Psoas muscle (tissue), 7 donors: ENCODE measurements at regions not wholly inside any gene's neighbourhood (a gene's known extent, or its start where the extent isn't known, plus 50 kb on each side); places are given as distances from the start of the nearest gene placed in this dataset.

Source experiments
- ATAC-seq, 4 donors: fragments of 200-7000 bp; cut with Tn5 transposase; one replicate each; pipeline ENCODE4 v1.9.1; 2020; ENCODE audit warnings: moderate library complexity in 3 of 4, mild to moderate bottlenecking in 2 of 4
- DNase-seq, 2 donors: peaks; one replicate each; pipeline ENCODE4 v3.0.0-alpha.2; 2020
- H3K27ac ChIP-seq: fragments of 200-600 bp; one replicate; pipeline ENCODE4 v1.8.0; 2022
- H3K27me3 ChIP-seq, 3 donors: fragments of 200-600 bp in 1 of 3; one replicate each; pipeline versions ENCODE4 v1.6.1 to v1.8.0; 2013 to 2022; ENCODE audit warnings: low read length in 2 of 3, mild to moderate bottlenecking in 2 of 3, moderate library complexity in 1 of 3; ENCODE audit not compliant: insufficient read depth in 3 of 3
- H3K36me3 ChIP-seq, 2 donors: fragments of 200-600 bp in 1 of 2; one replicate each; pipeline versions ENCODE4 v1.6.1 to v1.8.0; 2013 to 2022; ENCODE audit warnings: low read depth in 1 of 2, mild to moderate bottlenecking in 1 of 2, moderate library complexity in 1 of 2; ENCODE audit not compliant: insufficient read depth in 1 of 2
- H3K4me1 ChIP-seq: fragments of 200-600 bp; one replicate; pipeline ENCODE4 v1.8.0; 2022
- H3K4me3 ChIP-seq: fragments of 200-600 bp; one replicate; pipeline ENCODE4 v1.8.0; 2022; ENCODE audit warnings: mild to moderate bottlenecking
- H3K9me3 ChIP-seq: fragments of 200-600 bp; one replicate; pipeline ENCODE4 v1.8.0; 2022
- CTCF ChIP-seq: fragments of 200-600 bp; IDR thresholded peaks from one replicate; pipeline ENCODE4 v1.8.0; 2022; ENCODE audit warnings: antibody characterized with exemption
- WGBS, 3 donors: extraction: QIAGEN DNeasy Blood & Tissue Kit; methylation state at CpG; one replicate each; pipeline versions ENCODE4 v1.1.6 to v1.1.7; 2013; 5-methylcytosine and 5-hydroxymethylcytosine counted together
- intact Hi-C, 2 donors: fragments of 100-400 bp; cut with DNase I; formaldehyde crosslinking; loops; one replicate each; pipeline versions ENCODE4 v1.11.0 to v1.14.2; 2022
- donor health status: healthy with polysubstance abuse.
- donor health status: DM: no; HTN: no; CAD: no; lungs with moderate emphysema.
- donor health status: Bipolar disorder and iron deficiency.
- donor health status: healthy.
- donor health status: DM: yes; HTN: yes; CAD: no.
- donor health status: DM: no; HTN: no; CAD: no.
- donor health status: DM: yes; HTN: yes; CAD: no.

GRCh38 chr5:137808503-137809135 is 54.5 kb upstream of the HNRNPA0 start:
- ATAC-seq (peak in 2 of 4 donors; percentile 21 to 48), DNase-seq (no peak)
- Histone ChIP-seq H3K4me1 (peaks cover 6% of the 10 kb centered on the region), H3K27me3 (no peaks in the 10 kb centered on the region), H3K36me3 (no peaks in the 10 kb centered on the region), H3K27ac (no peak overlapping the region), H3K9me3 (no peaks in the 10 kb centered on the region), H3K4me3 (no peak overlapping the region)
- TF ChIP-seq CTCF, result no peak
- WGBS, 3 donors, result 72 to 80% (median 75%) methylated on average over 9 of the region's 9 CpGs
- intact Hi-C loops, result no loop called here

- intact Hi-C loops, result loop anchor here in 1 of 2 donors (10.0 kb wide), 1 partner anchor 181 kb away; no protein-coding TSS in a partner anchor
These were observed 52.3 kb upstream of the MYOT start for GRCh38 chr5:137815202-137815990.

More at GRCh38 chr5:137815202-137815990, 52.3 kb upstream of the MYOT start:
- ATAC-seq, result peak; percentile 49 to 97 (median 86)
- Histone ChIP-seq H3K4me3 (no peak overlapping the region), H3K9me3 (no peaks in the 10 kb centered on the region), H3K27ac (peak overlapping the region; percentile 38), H3K36me3 (no peaks in the 10 kb centered on the region), H3K27me3 (no peaks in the 10 kb centered on the region), H3K4me1 (peaks cover 11% of the 10 kb centered on the region)
- no peak for TF ChIP-seq CTCF
- no peak for DNase-seq
- 20 to 30% (median 23%) methylated on average over 3 of the region's 3 CpGs for WGBS, 3 donors
